ENCODE measurements at regions not wholly inside any gene's neighbourhood (a gene's known extent, or its start where the extent isn't known, plus 50 kb on each side); places are given as distances from the start of the nearest gene placed in this dataset.

GRCh38 chr3:171971919-171972514, 67.4 kb upstream of the FNDC3B start:
- Histone ChIP-seq H3K79me2 (ENCODE audit: control insufficient read depth, insufficient read depth, low read length, unreplicated experiment) (no peaks in the 10 kb centered on the region), H3K4me3 (ENCODE audit: low read depth, low read length) (no peak overlapping the region), H3K36me3 (ENCODE audit: insufficient read depth, low read length) (no peaks in the 10 kb centered on the region), H3K4me1 (ENCODE audit: control insufficient read depth, insufficient read depth, low read length, unreplicated experiment) (peaks cover 55% of the 10 kb centered on the region), H3K27me3 (ENCODE audit: insufficient read depth, low read length) (no peaks in the 10 kb centered on the region), H2AFZ (ENCODE audit: low read length, unreplicated experiment) (no peak overlapping the region), H3K27ac (ENCODE audit: low read depth, low read length) (no peak overlapping the region)

- Histone ChIP-seq H3K27me3 (ENCODE audit: insufficient read depth, low read length) (no peaks in the 10 kb centered on the region), H3K27ac (ENCODE audit: low read depth, low read length) (no peak overlapping the region), H3K36me3 (ENCODE audit: insufficient read depth, low read length) (no peaks in the 10 kb centered on the region), H3K4me3 (ENCODE audit: low read depth, low read length) (no peak overlapping the region), H2AFZ (ENCODE audit: low read length, unreplicated experiment) (no peak overlapping the region), H3K79me2 (ENCODE audit: control insufficient read depth, insufficient read depth, low read length, unreplicated experiment) (no peaks in the 10 kb centered on the region), H3K4me1 (ENCODE audit: control insufficient read depth, insufficient read depth, low read length, unreplicated experiment) (peaks cover 46% of the 10 kb centered on the region)
Measured at GRCh38 chr3:171972871-171973348, 66.5 kb upstream of the FNDC3B start.

DNA sequence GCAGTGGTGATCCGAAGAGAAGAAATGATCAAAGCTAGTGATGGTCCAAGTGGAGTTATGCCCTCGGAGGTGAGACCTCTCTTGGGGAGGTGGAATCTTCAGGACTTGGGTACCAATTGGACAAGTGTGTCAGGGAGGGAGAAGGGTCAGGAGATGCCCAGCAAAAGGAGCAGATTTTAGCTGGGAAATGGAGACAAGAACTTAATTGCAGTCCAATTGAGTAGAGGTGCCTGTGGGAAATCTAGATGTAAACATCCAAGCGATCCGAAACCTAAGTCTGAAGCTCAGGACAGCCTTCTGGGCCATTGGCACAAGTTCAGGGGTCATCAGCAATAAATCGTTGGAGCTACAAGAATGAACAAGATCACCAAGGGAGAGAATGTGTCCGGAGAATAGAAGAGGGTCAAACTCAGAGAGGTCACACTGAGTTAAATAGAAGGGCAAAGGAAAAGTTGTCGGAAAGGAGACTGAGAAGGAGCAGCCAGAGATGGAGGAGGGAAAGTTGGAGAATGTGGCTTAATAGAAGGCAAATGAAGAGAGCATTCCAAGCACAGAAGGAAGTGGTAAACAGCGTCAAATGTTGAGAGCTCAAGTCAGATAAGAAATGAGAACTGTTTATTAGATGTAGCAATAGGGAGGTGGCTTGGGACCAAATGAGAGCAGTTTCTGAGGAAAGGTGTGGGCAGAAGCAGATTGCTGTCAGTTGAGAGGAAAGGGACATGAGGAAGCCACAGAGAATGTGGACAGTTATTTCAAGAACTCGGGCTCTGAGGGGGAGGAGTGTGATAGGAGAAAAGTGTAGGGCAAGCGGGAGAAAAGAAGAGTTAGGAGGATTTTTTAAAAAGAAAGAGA, 64.2 kb upstream of the FNDC3B start:
- H3K79me2 ChIP-seq (ENCODE audit: control insufficient read depth, insufficient read depth, low read length, unreplicated experiment): no peaks in the 10 kb centered on the region
- no peak overlapping the region for H3K4me3 ChIP-seq (ENCODE audit: low read depth, low read length)
- H3K36me3 ChIP-seq (ENCODE audit: insufficient read depth, low read length): no peaks in the 10 kb centered on the region
- peaks cover 39% of the 10 kb centered on the region for H3K4me1 ChIP-seq (ENCODE audit: control insufficient read depth, insufficient read depth, low read length, unreplicated experiment)
- peak overlapping the region; percentile 81 for H2AFZ ChIP-seq (ENCODE audit: low read length, unreplicated experiment)
- H3K27ac ChIP-seq (ENCODE audit: low read depth, low read length): peak overlapping the region; percentile 57
- no peaks in the 10 kb centered on the region for H3K27me3 ChIP-seq (ENCODE audit: insufficient read depth, low read length)

GRCh38 chr3:171976526-171976925, 62.9 kb upstream of the FNDC3B start:
- H2AFZ ChIP-seq (ENCODE audit: low read length, unreplicated experiment): no peak overlapping the region
- no peaks in the 10 kb centered on the region for H3K79me2 ChIP-seq (ENCODE audit: control insufficient read depth, insufficient read depth, low read length, unreplicated experiment)
- H3K4me1 ChIP-seq (ENCODE audit: control insufficient read depth, insufficient read depth, low read length, unreplicated experiment): peaks cover 33% of the 10 kb centered on the region
- H3K36me3 ChIP-seq (ENCODE audit: insufficient read depth, low read length): no peaks in the 10 kb centered on the region
- peak overlapping the region; percentile 57 for H3K27ac ChIP-seq (ENCODE audit: low read depth, low read length)
- no peaks in the 10 kb centered on the region for H3K27me3 ChIP-seq (ENCODE audit: insufficient read depth, low read length)
- no peak overlapping the region for H3K4me3 ChIP-seq (ENCODE audit: low read depth, low read length)

DNA sequence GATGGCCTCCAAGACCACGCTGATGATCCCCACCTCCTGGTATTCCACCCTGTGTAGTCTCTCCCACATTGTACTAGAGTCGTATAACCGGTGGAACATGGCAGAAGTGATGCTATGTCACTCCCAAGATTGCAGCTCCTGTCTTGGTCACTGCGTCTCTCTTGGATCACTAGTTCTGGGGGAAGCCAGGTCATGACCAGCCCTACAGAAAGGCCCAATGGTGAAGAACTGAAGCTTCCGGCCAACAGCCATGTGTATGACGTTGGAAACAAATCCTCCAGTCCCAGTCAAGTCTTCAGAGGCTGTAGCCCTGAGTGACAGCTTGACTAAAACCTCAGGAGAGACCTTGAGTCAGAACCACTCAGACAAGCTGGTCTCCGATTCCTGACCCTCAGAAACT, 61.9 kb upstream of the FNDC3B start:
- no peak overlapping the region for H3K27ac ChIP-seq (ENCODE audit: low read depth, low read length)
- H3K79me2 ChIP-seq (ENCODE audit: control insufficient read depth, insufficient read depth, low read length, unreplicated experiment): no peaks in the 10 kb centered on the region
- H2AFZ ChIP-seq (ENCODE audit: low read length, unreplicated experiment): no peak overlapping the region
- H3K36me3 ChIP-seq (ENCODE audit: insufficient read depth, low read length): no peaks in the 10 kb centered on the region
- no peaks in the 10 kb centered on the region for H3K27me3 ChIP-seq (ENCODE audit: insufficient read depth, low read length)
- H3K4me3 ChIP-seq (ENCODE audit: low read depth, low read length): no peak overlapping the region
- H3K4me1 ChIP-seq (ENCODE audit: control insufficient read depth, insufficient read depth, low read length, unreplicated experiment): peaks cover 25% of the 10 kb centered on the region

GRCh38 chr3:171977860-171978259, 61.5 kb upstream of the FNDC3B start:
- Histone ChIP-seq H3K27ac (ENCODE audit: low read depth, low read length) (no peak overlapping the region), H3K4me3 (ENCODE audit: low read depth, low read length) (no peak overlapping the region), H3K27me3 (ENCODE audit: insufficient read depth, low read length) (no peaks in the 10 kb centered on the region), H3K36me3 (ENCODE audit: insufficient read depth, low read length) (no peaks in the 10 kb centered on the region), H3K4me1 (ENCODE audit: control insufficient read depth, insufficient read depth, low read length, unreplicated experiment) (peaks cover 20% of the 10 kb centered on the region), H3K79me2 (ENCODE audit: control insufficient read depth, insufficient read depth, low read length, unreplicated experiment) (no peaks in the 10 kb centered on the region), H2AFZ (ENCODE audit: low read length, unreplicated experiment) (no peak overlapping the region)

DNA sequence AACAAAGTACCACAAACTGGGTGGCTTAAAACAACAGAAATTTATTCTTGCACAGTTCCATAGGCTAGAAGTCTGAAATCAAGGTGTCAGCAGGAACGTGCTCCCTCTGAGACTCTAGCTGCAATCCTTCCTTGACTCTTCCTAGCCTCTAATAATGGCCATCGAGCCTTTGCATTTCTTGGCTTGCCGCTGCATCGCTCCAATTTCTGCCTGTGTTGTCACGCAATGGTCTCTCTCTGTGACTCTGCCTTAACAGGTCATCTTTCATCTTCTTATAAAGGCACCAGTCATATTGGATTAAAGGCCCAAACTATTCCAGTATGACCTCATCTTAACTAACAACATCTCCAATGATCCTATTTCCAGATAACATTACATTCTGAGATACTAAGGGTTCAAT, 61.0 kb upstream of the FNDC3B start:
- H3K27ac ChIP-seq (ENCODE audit: low read depth, low read length): no peak overlapping the region
- H3K36me3 ChIP-seq (ENCODE audit: insufficient read depth, low read length): no peaks in the 10 kb centered on the region
- H3K4me3 ChIP-seq (ENCODE audit: low read depth, low read length): no peak overlapping the region
- no peak overlapping the region for H2AFZ ChIP-seq (ENCODE audit: low read length, unreplicated experiment)
- no peaks in the 10 kb centered on the region for H3K27me3 ChIP-seq (ENCODE audit: insufficient read depth, low read length)
- H3K4me1 ChIP-seq (ENCODE audit: control insufficient read depth, insufficient read depth, low read length, unreplicated experiment): peaks cover 19% of the 10 kb centered on the region
- H3K79me2 ChIP-seq (ENCODE audit: control insufficient read depth, insufficient read depth, low read length, unreplicated experiment): no peaks in the 10 kb centered on the region

- no peak overlapping the region for H3K27ac ChIP-seq (ENCODE audit: low read depth, low read length)
- H3K4me3 ChIP-seq (ENCODE audit: low read depth, low read length): no peak overlapping the region
- H3K4me1 ChIP-seq (ENCODE audit: control insufficient read depth, insufficient read depth, low read length, unreplicated experiment): peaks cover 19% of the 10 kb centered on the region
- no peaks in the 10 kb centered on the region for H3K36me3 ChIP-seq (ENCODE audit: insufficient read depth, low read length)
- H2AFZ ChIP-seq (ENCODE audit: low read length, unreplicated experiment): no peak overlapping the region
- no peaks in the 10 kb centered on the region for H3K27me3 ChIP-seq (ENCODE audit: insufficient read depth, low read length)
- H3K79me2 ChIP-seq (ENCODE audit: control insufficient read depth, insufficient read depth, low read length, unreplicated experiment): no peaks in the 10 kb centered on the region
Measured at GRCh38 chr3:171979081-171979480, 60.3 kb upstream of the FNDC3B start.

DNA sequence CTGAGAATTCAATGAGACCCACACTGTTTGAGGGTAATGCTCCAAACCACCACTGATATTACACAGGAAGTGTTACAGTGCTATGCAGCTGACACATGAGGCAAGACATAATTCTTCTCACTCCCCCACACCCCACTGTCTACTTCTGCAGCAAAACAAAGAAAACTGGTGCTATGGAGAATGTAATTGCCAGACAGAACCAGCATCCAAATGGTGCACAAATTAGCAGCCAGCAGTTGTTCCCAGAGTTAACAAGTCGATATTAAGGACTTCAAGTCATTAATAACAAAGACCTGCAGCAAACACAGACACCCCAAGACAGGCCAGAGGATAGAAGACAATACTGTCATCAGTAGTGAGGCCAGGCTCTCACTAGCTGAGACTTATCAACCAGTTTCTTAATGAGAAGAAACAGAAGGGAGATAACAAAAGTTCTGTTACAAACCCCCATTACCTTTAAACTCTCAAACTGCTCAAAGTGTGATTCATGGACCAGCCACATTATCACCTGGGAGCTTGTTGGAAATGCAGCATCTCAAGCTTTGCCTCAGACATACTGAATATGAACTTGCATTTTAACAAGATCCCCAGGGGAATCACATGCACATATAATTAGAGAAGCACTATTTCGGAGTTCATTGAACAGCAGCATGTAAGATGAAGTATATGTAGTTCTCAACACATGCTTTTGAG, 58.7 kb upstream of the FNDC3B start:
- Histone ChIP-seq H3K79me2 (ENCODE audit: control insufficient read depth, insufficient read depth, low read length, unreplicated experiment) (no peaks in the 10 kb centered on the region), H3K4me3 (ENCODE audit: low read depth, low read length) (no peak overlapping the region), H2AFZ (ENCODE audit: low read length, unreplicated experiment) (no peak overlapping the region), H3K4me1 (ENCODE audit: control insufficient read depth, insufficient read depth, low read length, unreplicated experiment) (peaks cover 12% of the 10 kb centered on the region), H3K27me3 (ENCODE audit: insufficient read depth, low read length) (no peaks in the 10 kb centered on the region), H3K27ac (ENCODE audit: low read depth, low read length) (no peak overlapping the region), H3K36me3 (ENCODE audit: insufficient read depth, low read length) (no peaks in the 10 kb centered on the region)

DNA sequence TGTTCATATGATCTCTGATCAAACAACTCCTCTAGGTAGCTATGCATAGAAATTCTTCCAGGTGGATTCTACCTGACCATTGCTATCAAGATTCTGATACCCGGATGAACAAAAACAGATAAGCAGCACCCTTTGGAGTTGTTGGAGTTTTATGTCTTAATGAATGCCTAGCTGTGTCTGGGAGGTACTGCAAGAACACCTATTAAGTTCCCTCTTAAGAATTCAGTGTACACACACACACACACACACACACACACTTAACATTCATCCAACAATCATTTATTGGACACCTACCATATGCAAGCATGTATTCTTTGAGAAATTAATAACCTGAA, 58.1 kb upstream of the FNDC3B start:
- Histone ChIP-seq H3K27ac (ENCODE audit: low read depth, low read length) (no peak overlapping the region), H3K4me1 (ENCODE audit: control insufficient read depth, insufficient read depth, low read length, unreplicated experiment) (peaks cover 6% of the 10 kb centered on the region), H3K79me2 (ENCODE audit: control insufficient read depth, insufficient read depth, low read length, unreplicated experiment) (no peaks in the 10 kb centered on the region), H3K4me3 (ENCODE audit: low read depth, low read length) (no peak overlapping the region), H2AFZ (ENCODE audit: low read length, unreplicated experiment) (no peak overlapping the region), H3K36me3 (ENCODE audit: insufficient read depth, low read length) (no peaks in the 10 kb centered on the region), H3K27me3 (ENCODE audit: insufficient read depth, low read length) (no peaks in the 10 kb centered on the region)

Measured in ACC112 (cell line).